RPMI8226 (cell line): ENCODE measurements at regions not wholly inside any gene's neighbourhood (a gene's known extent, or its start where the extent isn't known, plus 50 kb on each side); places are given as distances from the start of the nearest gene placed in this dataset.

Source experiments
- DNase-seq: peaks from one replicate; pipeline ENCODE4 v3.0.0-alpha.2; 2015

DNA sequence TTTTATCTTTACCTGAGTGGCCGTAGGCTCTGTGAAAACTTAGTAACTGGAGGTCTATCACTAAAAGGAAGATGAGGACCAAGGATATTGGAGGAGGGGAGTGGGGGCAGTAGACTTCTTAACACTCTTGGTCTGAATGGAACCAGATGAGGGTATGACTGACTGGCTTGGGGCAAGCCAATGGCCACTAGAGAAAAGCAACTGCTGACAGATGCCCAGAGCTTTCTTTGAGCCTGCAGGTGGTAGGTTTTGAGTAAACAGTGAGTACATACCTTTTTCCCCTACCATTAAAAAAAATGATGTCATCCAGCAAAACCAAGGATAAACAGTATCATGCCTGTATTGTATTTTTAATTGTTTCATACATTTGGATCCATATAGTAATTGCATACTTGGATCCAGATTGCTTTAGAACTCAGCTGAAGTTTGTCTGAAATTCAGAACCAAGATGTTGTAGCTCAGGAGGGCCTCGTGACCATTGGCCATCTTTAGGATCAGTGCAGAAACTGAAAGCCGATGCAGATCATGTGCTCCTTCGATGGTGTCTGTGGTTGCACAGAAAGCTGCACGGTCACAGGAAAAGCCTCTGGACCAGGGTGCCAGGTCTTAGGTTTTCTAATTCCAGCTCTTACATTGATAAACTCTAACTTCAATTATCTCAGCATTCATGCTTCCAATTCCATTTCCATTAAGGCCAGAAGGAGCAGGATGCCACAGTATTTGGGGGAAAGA lies 131.0 kb downstream of the PDGFRA start:
- no peak for DNase-seq

DNA sequence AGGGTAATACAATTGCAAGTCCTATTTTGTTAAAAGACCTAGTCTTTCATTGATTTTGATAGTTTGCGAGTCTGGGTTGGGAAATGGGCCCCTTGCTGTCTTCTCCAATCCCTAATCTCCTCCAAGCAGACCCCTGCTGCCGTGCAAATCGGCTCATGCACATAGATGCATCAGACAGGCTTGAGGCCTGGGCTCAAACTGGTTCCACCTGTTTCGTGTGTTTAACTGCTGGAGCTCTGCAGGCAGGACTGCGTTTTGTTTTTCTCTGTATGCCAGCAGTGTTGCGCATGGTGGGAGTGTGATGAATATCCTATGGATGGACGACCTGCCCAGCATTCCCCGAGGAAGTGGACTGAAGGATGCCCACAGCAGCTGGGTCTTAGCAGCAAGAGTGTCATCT lies 133.9 kb downstream of the PDGFRA start:
- DNase-seq, result no peak

DNA sequence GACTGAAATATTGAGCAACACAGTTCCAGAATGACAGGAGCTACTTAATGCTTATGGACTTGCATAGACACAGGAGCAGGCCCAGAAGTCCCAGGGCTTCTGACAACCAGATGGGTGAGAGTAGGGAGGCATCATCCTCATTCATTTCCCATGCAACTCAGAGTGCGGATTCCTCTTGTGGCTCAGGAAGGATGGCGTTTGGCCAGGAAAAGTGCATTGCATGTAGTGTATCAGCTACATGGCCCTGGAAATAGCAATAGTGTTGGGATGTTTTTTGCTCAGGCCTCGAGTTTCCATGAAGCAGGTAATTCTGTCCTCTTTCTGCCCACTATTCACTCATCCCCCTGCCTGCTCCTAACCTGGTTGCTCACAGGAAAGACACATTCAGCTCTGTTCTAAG lies 136.6 kb downstream of the PDGFRA start:
- DNase-seq, result no peak

DNA sequence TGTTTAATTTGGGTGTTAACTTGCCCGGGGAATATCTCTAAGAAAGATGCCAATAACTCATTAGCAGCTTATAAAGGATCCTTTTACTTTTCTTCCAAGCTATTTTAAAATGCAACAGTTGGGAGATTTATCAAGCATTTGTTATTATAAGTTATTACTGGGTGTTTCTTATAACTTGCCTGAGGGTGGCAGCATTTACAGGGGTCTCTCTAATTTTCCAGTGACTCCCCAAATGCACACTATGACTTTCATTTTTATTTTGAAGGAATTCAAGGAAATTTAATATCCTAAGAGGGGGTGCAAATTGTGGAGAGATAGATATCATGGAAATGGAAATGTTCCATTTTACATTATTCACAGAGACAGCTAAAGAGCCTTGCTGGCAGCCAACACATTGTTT lies 138.0 kb downstream of the PDGFRA start:
- DNase-seq, result no peak

DNA sequence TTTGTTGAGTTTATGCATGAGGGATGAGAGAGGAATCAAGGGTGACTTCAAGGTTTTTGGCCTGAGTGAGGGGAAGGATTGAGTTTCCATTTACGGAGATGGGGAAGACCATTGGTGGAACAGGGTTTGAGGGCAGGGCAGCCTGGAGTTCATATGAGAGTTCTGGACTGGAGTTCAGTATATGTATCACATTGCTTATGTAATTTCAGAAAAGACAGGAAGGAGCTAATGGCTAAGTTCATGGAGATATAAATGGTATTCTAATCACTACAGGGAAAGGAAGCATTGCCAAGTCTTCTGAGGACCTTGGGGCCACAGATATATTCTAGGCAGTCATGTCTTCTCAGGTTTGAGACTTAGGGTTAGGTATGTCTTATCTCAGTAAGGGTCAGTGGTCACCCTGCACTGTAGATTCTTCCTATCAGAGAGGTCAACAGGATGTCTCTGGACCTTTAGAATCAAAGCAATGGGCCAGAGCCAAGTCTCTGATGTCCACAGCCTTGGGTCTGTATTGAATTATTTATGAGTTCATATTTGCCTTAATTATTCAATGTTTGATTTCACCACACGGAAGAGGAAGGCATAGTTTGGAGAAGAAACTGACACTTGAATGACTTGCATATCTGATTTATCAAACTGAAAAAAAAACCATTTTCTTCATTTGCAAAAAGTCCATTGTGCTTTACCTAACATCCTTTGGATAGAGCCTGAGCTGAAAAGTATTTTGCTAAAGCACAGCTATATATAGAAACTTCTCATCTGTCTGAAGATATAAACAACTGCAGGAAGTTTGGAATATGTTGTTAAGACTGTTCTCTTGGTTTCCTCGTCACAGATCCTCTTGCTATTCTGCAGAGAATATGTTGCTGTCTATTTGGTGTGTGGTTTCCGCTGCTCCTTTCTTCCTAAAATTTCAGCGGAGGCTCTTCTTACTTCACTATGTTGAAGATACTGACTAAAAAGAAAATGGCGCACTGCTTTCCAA lies 139.5 kb downstream of the PDGFRA start:
- DNase-seq, result no peak

DNA sequence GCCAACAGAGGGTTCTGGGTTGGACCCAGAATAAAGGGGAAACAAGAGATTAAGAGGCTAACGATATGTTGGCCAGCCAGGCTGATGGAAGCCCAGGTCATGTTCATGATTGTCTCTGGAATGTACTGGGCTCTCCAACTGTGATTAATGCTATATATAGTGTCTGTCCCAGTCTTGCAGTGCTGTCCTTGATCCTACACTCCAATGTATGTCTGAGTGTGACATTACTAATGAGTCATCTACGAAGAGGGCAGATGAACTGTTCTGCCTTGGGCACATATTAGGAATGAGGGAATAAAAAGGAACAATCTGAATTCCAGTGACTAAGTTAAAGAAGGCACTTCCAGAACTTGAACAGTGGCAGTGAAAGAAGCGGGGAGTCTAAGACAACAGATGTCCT lies 142.1 kb downstream of the PDGFRA start:
- no peak for DNase-seq

DNA sequence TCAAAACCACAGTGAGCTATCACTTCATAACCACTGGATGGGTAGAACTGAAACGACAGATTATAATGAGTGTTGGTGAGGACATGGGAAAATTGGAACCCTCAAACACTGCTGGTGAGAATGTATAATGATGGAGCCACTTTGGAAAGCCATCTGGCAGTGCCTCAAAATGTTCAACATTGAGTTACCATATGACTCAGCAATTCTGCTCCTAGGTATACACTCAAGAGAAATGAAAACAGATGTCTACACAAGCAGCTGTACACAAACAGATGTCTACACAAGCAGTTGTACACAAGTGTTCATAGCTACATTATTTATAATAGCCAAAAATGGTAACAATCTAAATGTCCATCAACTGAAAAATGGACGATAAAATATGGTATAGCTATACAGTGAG lies 143.9 kb downstream of the PDGFRA start:
- no peak for DNase-seq

DNA sequence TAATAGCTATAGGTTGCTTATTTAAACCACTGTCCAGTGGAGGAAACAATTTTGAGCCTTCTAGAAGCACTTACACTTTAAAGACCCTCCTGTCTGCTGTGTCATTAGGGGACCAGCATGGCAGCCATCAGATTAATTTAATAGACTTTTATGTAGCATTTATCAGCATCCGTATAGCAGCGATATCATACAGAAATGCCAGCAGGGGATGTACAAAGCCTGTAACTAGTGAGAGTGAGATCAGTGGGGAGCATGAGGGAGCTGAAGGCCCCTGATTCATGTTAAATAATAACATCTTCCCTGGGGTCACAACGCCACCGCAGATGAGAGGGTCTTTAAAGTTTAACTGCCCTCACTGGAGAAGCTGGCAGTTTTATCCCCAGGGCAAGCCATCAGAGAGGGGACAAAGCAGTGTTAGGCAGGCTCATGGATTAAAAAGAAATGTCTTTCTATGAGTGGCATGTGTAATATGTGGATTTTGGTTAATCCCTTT lies 144.7 kb downstream of the PDGFRA start:
- no peak for DNase-seq

DNA sequence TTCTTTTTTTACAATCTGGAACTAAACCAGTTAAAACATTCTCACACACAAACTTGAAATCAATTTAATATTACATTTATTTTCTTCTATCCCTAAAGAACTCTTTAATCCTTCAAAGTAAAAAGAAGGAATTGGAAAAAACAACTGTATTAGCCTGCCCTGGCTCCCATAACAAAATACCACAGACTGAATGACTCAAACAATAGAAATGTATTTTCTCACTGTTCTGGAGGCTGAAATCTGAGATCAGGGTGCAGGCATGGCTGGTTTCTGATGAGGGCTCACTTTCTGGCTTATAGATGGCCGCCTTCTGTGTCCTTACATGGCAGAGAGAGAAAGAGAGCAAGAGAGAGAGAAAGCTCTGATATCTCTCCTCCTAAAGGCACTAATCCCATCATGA lies 149.4 kb downstream of the PDGFRA start:
- no peak for DNase-seq

DNA sequence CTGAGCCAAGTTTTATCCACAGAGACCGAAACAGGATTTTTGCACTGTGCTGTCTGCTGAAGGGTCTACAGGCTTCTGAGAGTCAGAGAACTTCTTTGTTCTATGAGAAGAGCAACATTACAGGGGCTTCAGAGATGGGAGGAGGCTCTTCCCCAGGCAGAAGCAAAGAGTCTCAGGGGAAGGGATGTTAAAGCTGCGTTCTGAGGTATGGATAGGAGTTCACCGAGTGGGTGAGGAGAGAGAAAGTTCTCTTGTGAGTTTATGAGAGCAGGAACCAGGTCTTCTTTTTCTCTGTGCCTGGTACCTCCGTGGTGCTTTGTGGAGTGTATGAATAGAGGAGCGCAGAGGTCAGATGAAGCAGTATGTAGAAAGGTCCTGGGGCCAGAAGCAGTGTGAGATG lies 155.1 kb downstream of the PDGFRA start:
- no peak for DNase-seq

DNA sequence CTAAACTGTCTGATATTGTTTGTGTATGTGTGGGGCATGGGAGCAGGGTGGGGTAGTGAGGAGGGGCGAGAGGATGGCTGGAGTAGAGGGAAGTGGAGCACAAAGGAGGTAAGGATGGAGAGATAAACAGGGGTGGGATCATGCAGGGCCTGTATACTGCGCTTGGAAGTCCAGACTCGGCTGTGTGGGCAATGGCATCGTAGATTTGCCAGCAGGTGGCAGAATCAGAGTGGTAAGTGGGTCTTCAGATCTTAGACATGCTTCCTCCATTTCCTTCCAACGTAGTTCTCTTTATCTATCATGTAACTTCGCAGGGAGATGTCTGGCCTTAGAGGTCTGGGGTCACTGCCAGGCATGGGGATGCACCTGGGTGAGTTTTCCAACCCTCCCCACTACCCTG lies 155.5 kb downstream of the PDGFRA start:
- peak; percentile 47 for DNase-seq

DNA sequence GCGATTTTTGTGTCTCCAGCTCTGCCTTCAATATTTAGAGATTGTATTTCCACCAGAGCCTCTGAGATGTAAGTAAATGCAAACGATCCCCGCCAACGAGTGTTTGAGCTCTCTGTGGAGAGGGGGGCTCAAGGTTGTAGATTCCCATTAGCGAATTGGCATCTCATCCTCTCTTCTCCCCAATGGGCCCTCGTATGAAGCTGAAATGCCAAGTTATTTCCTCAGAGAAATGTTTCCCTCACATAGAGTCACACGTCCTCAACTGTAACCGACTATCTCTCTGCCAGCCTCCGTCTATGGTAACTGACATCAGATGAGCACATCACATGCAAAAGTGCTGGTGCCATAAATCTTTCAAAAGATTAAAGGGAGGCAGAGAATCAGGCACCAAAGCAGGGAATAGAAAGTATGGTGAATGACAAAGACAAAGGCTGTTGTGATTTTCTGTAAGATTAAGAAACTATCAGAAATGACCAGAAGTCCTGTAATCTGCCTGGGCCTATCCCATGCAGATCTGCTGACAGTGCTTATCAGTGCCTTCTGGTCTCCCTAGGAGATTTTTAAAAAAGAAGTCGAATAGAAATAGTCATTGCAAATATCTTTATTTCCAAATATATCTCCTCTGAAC lies 157.1 kb downstream of the PDGFRA start:
- DNase-seq, result no peak

DNA sequence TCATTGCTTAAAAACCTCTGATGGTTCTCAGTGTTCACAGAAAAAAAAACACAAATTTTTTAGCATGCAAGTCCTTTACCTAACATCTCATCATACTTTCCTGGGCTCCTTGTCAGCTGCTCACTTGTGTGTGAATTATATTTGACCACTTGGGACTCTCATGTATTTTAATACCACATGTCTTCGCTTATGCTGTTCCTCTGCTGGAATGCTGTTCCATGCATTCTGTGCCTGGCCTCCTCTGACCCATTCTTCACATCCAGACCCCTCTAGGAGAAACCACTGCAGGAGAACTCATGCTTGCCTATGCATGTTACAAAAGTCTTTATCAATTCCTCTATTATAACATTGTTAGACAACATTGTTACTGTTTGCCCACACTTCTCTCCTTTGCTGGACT lies 157.6 kb downstream of the PDGFRA start:
- DNase-seq, result no peak

DNA sequence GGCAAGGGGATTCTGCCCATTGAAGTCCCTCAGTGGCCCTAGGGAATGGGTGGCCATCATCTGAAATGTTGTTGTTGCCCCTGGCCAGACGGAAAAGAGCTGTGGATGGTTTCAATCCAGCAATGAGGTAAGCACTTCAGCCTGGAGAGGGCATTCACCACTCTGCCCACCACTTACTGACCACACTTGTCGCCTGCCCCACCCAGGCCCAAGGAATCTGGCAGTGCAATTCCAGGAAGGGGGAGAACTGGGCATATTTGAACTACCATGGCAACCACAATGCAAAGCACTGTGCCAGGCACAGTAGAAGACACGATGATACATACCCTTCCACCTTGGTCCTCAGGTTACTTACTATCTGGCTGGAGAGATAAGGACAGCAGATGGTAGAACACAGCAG lies 161.6 kb downstream of the PDGFRA start:
- DNase-seq, result no peak

DNA sequence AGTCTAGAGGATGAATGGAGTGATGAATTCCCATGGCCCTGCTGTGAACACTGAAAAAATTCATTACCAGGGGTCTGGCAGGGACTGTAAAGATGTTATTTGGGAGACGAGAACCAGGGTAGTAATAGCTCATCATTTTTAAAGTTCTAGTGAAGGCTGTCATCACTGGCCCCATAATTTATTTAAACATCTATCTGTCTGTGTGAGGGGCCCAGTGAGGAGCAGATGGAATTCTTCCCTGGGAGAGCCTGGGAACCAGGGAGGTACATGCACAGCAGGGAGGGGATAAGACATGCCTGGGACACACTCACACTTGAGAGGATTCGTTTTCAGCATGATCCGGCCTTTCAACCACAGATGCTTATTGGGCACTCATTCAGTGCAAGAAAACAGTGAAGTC lies 162.0 kb downstream of the PDGFRA start:
- no peak for DNase-seq

DNA sequence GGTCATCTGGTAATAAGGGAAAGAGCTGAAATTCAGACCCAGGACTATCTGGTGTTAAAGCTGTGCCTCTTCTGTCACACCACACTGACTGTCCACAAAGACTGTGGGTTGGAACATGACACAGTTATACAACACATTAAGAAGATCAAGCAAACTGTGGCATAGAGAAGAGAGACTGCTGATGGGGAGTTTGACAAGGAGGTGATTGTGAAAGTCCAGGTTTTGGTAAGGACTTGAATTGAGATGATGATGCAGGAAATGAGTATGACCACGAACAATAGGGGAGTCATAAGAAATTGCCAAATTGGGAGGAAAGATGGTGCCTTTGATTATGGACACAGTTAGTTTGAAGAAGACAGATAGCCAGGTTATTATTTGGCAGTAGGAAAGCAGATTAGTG lies 163.4 kb downstream of the PDGFRA start:
- DNase-seq, result no peak

DNA sequence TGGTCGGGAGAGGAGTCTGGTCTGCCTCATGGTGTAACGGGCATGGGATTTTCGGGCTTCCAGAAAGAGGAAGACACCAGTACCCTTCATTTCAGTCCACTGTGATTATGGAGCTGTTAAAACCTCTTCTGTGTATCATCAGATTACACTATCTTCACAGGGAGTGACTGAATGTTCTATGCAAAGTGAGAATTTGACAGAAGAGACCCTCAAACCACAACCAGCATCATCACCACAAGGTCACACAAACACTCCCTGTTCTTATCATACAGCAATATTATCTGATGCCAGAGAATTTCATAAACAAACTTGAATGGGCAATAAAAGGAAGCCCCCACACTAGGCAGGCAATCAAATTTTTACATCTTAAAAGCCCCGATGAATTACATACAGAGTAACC lies 164.2 kb downstream of the PDGFRA start:
- no peak for DNase-seq

DNA sequence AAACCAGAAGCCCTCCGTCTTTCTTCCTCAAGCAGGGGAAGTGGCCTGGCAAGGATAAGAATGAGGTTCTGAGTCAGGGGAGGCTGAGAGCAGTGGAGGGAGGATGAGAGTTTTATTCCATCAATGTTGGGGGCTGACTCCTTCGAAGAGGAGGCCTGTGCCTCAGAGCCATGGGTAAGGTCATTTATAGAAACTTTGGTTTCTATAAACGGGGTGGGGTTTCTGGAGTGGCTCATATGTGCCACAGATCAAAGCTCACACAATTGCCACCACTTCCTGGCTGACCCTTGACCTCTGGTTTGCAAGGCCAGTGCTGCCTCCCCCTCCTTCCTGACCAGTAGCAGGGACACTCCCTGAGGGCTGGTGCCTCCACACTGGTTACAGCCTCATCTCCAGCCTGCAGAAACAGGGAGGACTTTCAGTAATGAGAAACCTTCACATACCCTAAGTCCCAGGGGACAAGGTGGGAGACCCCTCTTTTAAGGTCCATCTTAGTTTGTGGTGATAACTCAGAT lies 166.0 kb downstream of the PDGFRA start:
- no peak for DNase-seq

DNA sequence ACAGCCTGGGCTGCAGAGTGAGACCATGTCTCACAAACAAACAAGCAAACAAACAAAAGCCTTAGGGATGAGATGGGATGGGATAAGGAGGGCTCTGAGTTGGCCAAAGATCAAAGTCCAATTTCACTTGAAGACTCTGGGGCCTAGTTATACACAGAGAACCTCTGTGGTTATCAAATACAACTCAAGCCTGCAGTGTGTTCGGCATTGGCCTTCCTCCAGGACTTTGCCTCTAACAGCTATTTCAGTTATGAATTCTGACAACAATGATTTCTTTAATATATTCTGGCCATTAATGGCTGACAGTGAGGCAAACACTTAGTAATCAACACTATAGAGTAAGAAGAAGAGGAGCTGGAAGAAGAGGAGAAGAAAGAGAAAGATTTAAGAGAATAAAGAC lies 171.1 kb downstream of the PDGFRA start:
- no peak for DNase-seq

DNA sequence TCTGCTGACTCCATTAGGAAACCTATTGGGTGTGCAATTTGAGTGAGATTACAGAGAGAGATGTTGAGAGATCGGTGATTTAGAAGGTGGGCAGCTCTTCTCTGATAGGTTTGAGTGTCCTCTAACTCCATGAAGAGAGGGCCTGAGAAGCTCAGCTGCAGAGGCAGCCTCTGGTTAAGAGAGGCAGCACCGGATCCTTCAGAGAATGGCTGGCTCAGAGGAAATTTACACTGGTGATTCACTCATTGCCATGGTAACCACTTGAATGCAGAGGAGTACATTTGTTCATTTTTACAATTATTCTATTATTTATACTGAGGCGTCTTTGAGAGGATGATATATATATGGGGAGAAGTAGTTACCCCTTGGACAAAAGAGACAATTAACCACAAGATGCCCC lies 171.7 kb downstream of the PDGFRA start:
- no peak for DNase-seq

DNA sequence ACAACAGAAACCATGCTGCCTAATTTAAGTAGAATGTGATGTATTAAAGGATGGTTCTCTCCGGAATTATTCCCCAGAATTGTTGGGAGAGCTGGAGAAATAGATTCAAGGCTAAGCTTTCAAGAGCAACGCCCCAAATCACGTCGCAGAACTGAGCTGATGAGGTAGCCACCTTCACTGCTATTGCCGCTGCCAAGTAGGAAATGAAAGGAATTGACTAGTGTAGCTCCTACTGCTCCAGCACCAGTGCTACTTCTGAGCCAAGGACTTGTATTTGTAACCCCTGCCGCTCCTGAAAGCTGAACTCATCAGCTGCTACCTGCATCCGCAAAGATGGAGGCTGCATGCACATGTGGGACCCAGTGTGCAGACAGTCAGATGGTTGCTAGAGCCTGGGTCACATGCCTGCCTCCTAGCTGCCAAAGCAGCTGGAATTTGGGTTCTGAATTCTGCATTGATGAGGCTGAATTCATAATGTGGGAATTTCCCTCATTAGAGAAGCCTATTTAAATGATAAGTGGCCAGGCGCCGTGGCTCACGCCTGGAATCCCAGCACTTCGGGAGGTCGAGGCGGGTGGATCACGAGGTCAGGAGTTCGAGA lies 173.9 kb downstream of the PDGFRA start:
- no peak for DNase-seq

DNA sequence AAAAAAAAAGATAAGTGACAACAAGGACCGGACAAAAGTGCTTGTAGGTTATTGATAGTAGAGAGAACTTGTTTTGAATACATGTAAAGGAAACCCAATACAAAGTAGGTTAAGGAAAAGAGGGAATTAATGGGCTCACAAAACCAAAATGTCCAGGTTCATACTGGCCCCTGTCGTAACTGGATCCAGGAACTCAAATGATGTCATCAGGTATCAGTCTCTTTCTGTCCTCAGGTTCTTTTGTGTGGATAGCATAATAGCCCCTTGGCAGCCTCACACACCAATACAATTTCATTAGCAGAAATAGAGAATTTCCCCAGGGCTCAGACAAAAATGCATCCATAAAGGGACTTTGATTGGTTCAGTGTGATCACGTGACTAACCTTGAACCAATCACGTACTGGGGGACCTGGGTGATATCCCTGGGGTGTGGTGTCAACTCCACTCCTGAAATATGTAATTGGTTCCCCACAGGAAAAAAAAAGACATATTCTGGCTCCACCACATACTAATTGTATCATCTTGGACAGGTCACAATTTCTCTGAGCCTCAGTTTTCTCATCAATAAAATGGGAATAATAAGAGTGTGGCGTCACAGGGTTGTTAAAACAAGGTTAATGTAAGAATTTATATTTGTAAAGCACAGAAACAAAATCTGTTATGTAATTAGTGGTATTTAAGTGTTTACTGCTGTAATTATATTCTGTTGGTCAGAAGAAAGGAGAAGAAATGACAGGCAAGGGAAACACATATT lies 174.8 kb downstream of the PDGFRA start:
- no peak for DNase-seq
